Uterus (tissue), 3 donors: ENCODE measurements at regions not wholly inside any gene's neighbourhood (a gene's known extent, or its start where the extent isn't known, plus 50 kb on each side); places are given as distances from the start of the nearest gene placed in this dataset.

ENCODE experiments used
- DNase-seq, 2 donors: peaks; one replicate each; pipeline ENCODE4 v3.0.0-alpha.2; 2019 to 2020
- H3K27ac ChIP-seq, 2 donors: fragments of 200-600 bp; sonication (generic); 1 replicate in 1 of 2; 2 replicates in 1 of 2; pipeline ENCODE4 v1.5.1; 2016 to 2018
- H3K27me3 ChIP-seq, 2 donors: fragments of 200-600 bp; sonication (generic); one replicate each; pipeline ENCODE4 v1.5.1; 2018 to 2019; ENCODE audit warnings: control low read depth in 1 of 2
- H3K36me3 ChIP-seq, 2 donors: fragments of 200-600 bp; sonication (generic); one replicate each; pipeline ENCODE4 v1.5.1; 2019; ENCODE audit warnings: control low read depth in 1 of 2
- H3K4me1 ChIP-seq, 2 donors: fragments of 200-600 bp; sonication (generic); one replicate each; pipeline ENCODE4 v1.5.1; 2018 to 2019; ENCODE audit warnings: control low read depth in 1 of 2
- H3K4me3 ChIP-seq, 2 donors: fragments of 200-600 bp; sonication (generic); 1 replicate in 1 of 2; 2 replicates in 1 of 2; pipeline ENCODE4 v1.5.1; 2018 to 2019; ENCODE audit warnings: mild to moderate bottlenecking in 1 of 2
- H3K9me3 ChIP-seq, 2 donors: fragments of 200-600 bp; sonication (generic); one replicate each; pipeline ENCODE4 v1.5.1; 2019; ENCODE audit warnings: control low read depth in 1 of 2
- POLR2A ChIP-seq, 2 donors: fragments of 450-650 bp; IDR thresholded peaks; one replicate each; pipeline ENCODE4 v1.6.1; 2016; ENCODE audit warnings: antibody characterized with exemption in 2 of 2, mild to moderate bottlenecking in 1 of 2, moderate library complexity in 1 of 2
- intact Hi-C: fragments of 100-400 bp; cut with DNase I; formaldehyde crosslinking; loops from one replicate; pipeline ENCODE4 v1.15.1; 2023; ENCODE audit warnings: low total_unique reads
- TF ChIP-seq, protein P1 (sequence below), 4 experiments: fragments of 200-600 bp in 2 of 4; fragments of 450-650 bp in 2 of 4; sonication (generic) in 2 of 4; IDR thresholded peaks; one replicate each; pipeline ENCODE4 v1.5.1; 2016 to 2019; ENCODE audit warnings: antibody characterized with exemption in 4 of 4, mild to moderate bottlenecking in 2 of 4, moderate library complexity in 1 of 4
- donor health status: DM: yes; HTN: yes; CAD: no.

- H3K4me1 ChIP-seq = no peaks in the 10 kb centered on the region
Observed at GRCh38 chr7:9082203-9082602, 648.8 kb downstream of the NXPH1 start.

DNA sequence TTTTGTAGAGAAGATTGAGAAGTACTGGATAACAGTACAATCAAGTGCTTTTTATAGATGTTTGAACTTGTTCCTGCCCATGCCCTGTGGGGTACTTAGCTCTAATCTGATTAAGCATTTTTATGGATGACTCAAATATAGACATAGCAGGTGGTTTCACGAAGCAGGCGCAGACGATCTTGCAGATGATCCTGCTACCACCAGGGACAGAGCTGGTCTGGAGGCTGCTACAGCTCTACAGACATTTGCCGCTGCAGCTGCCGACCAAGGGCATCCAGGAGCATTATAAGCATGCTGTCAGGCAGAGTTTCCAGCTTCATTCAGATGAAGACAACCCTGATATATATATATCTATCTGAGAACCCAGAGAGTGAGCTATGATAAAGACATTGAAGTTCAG, 650.4 kb downstream of the NXPH1 start:
- no peaks in the 10 kb centered on the region for H3K27me3 ChIP-seq
- DNase-seq = no peak
- no peaks in the 10 kb centered on the region for H3K9me3 ChIP-seq
- no peaks in the 10 kb centered on the region for H3K4me1 ChIP-seq
- TF ChIP-seq, protein P1, sequence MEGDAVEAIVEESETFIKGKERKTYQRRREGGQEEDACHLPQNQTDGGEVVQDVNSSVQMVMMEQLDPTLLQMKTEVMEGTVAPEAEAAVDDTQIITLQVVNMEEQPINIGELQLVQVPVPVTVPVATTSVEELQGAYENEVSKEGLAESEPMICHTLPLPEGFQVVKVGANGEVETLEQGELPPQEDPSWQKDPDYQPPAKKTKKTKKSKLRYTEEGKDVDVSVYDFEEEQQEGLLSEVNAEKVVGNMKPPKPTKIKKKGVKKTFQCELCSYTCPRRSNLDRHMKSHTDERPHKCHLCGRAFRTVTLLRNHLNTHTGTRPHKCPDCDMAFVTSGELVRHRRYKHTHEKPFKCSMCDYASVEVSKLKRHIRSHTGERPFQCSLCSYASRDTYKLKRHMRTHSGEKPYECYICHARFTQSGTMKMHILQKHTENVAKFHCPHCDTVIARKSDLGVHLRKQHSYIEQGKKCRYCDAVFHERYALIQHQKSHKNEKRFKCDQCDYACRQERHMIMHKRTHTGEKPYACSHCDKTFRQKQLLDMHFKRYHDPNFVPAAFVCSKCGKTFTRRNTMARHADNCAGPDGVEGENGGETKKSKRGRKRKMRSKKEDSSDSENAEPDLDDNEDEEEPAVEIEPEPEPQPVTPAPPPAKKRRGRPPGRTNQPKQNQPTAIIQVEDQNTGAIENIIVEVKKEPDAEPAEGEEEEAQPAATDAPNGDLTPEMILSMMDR (IDR thresholded peaks at IDR 0.05) = no peak
- no peak for TF ChIP-seq POLR2A (IDR thresholded peaks at IDR 0.05)
- intact Hi-C loops = no loop called here
- H3K4me3 ChIP-seq = no peak overlapping the region
- no peaks in the 10 kb centered on the region for H3K36me3 ChIP-seq
- no peak overlapping the region for H3K27ac ChIP-seq

More at GRCh38 chr7:9082203-9082602, 648.8 kb downstream of the NXPH1 start:
- Histone ChIP-seq H3K27ac (no peak overlapping the region), H3K4me3 (no peak overlapping the region), H3K36me3 (no peaks in the 10 kb centered on the region), H3K9me3 (no peaks in the 10 kb centered on the region), H3K27me3 (no peaks in the 10 kb centered on the region)
- intact Hi-C loops = no loop called here
- TF ChIP-seq POLR2A (IDR thresholded peaks at IDR 0.05) = no peak
- TF ChIP-seq, protein P1 (IDR thresholded peaks at IDR 0.05) = no peak
- DNase-seq = no peak

DNA sequence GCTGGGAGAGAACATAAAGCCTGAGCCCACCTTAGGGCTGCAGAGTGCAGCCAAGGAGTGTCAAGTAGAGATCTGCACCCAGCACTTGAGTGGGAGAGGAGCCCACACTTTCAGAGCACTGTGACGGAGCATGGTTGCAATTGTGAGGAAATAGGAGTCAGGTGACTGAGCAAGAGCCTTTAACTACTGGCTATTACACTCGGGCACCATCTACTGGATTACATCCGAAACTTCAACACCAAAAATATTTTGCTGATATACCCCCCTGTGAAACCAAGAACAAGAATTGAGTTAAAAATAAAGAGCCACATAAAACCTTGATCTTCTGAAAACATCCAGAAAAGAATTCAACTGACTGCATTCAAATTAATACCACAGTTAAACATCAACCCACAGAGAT, 657.9 kb downstream of the NXPH1 start:
- no peak for DNase-seq
- intact Hi-C loops = no loop called here
- no peak for TF ChIP-seq POLR2A (IDR thresholded peaks at IDR 0.05)
- TF ChIP-seq, protein P1 (IDR thresholded peaks at IDR 0.05) = no peak

DNA sequence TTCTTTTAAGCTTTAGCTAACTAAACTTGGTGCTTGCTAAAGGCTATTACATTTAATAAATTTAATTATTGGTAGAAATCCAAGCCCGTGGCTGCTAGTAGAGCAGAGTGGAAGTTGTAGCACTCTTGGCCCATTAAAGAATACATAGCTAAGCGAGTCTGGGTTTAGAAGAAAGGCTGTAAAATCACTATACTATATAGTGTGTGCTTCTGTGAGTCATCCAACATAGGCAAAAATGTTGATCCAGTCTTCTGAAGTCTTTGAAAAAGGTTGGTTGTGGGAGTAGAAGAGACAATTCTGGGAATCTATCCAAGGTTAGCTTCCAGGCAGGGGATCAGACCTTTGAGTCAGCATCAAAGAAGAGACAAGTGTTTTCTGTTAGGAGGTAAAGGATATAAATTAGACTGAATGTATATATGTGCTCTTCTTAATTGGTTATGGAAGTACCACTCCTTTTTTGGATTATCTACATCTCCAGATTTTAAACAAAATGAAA, 664.2 kb downstream of the NXPH1 start:
- Histone ChIP-seq H3K27ac (no peak overlapping the region), H3K4me1 (no peaks in the 10 kb centered on the region), H3K4me3 (no peak overlapping the region), H3K9me3 (no peaks in the 10 kb centered on the region), H3K36me3 (no peaks in the 10 kb centered on the region), H3K27me3 (no peaks in the 10 kb centered on the region)
- intact Hi-C loops = no loop called here
- no peak for DNase-seq
- TF ChIP-seq POLR2A (IDR thresholded peaks at IDR 0.05) = no peak
- TF ChIP-seq, protein P1 (IDR thresholded peaks at IDR 0.05) = no peak

More for the DNA sequence above, 657.9 kb downstream of the NXPH1 start:
- Histone ChIP-seq H3K4me1 (no peaks in the 10 kb centered on the region), H3K27ac (no peak overlapping the region), H3K27me3 (no peaks in the 10 kb centered on the region), H3K36me3 (no peaks in the 10 kb centered on the region), H3K9me3 (no peaks in the 10 kb centered on the region), H3K4me3 (no peak overlapping the region)

DNA sequence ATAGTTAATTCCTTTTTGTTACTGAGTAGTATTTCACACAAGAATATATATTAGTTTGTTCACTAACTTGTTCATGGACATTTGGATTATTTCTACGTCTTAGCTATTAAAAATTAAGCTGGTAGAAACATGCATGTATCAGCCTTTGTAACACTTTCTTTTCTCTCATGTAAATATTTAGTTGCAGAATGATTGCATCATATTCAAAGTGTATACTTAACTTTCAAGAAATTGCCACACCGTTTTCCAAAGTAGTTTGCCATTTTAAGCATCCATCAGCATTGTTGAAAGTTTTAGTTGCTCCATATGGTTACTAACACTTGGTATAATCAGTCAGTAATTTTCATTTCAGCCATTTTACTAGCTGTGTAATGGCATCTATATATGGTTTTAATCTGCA, 666.9 kb downstream of the NXPH1 start:
- Histone ChIP-seq H3K4me1 (no peaks in the 10 kb centered on the region), H3K27me3 (no peaks in the 10 kb centered on the region), H3K27ac (no peak overlapping the region), H3K4me3 (no peak overlapping the region), H3K36me3 (no peaks in the 10 kb centered on the region), H3K9me3 (no peaks in the 10 kb centered on the region)
- TF ChIP-seq, protein P1 (IDR thresholded peaks at IDR 0.05) = no peak
- TF ChIP-seq POLR2A (IDR thresholded peaks at IDR 0.05) = no peak
- no peak for DNase-seq
- intact Hi-C loops = no loop called here
